Smooth muscle cell (in vitro differentiated cells): ENCODE measurements at regions not wholly inside any gene's neighbourhood (a gene's known extent, or its start where the extent isn't known, plus 50 kb on each side); places are given as distances from the start of the nearest gene placed in this dataset.

ENCODE experiments used
- DNase-seq: peaks from one replicate; lab custom pipeline; 2025; ENCODE audit not compliant: unreplicated experiment; lab: John Stamatoyannopoulos, UW
- H2AFZ ChIP-seq: fragments of 200-600 bp; sonication (generic); 2 replicates; pipeline ENCODE4 v1.6.0; 2016; ENCODE audit warnings: antibody characterized with exemption, low read depth, mild to moderate bottlenecking
- H3F3A ChIP-seq: fragments of 200-600 bp; sonication (generic); 2 replicates; pipeline ENCODE4 v1.6.0; 2017; ENCODE audit warnings: antibody characterized with exemption, low read depth
- H3K27ac ChIP-seq: fragments of 200-600 bp; sonication (generic); 2 replicates; pipeline ENCODE4 v1.5.1; 2016; ENCODE audit warnings: low read depth, mild to moderate bottlenecking
- H3K27me3 ChIP-seq: fragments of 200-600 bp; sonication (generic); 2 replicates; pipeline ENCODE4 v1.6.1; 2016; ENCODE audit warnings: low read depth, mild to moderate bottlenecking
- H3K36me3 ChIP-seq: fragments of 200-600 bp; sonication (generic); 2 replicates; pipeline ENCODE4 v1.5.1; 2016; ENCODE audit warnings: low read depth
- H3K4me1 ChIP-seq: fragments of 200-600 bp; sonication (generic); 2 replicates; pipeline ENCODE4 v1.5.1; 2016; ENCODE audit warnings: low read depth
- H3K4me2 ChIP-seq: fragments of 200-600 bp; sonication (generic); 2 replicates; pipeline ENCODE4 v1.6.0; 2016; ENCODE audit warnings: mild to moderate bottlenecking
- H3K4me3 ChIP-seq: fragments of 200-600 bp; sonication (generic); 2 replicates; pipeline ENCODE4 v1.5.1; 2016; ENCODE audit warnings: mild to moderate bottlenecking
- H3K79me2 ChIP-seq: fragments of 200-600 bp; sonication (generic); 2 replicates; pipeline ENCODE4 v1.6.0; 2016; ENCODE audit warnings: low read depth, mild to moderate bottlenecking
- H3K9ac ChIP-seq: fragments of 200-600 bp; sonication (generic); 2 replicates; pipeline ENCODE4 v1.6.0; 2016; ENCODE audit warnings: low read depth
- H3K9me3 ChIP-seq: fragments of 200-600 bp; sonication (generic); replicated peaks from 2 replicates; pipeline ENCODE4 v1.5.1; 2016; ENCODE audit warnings: low read depth
- H4K20me1 ChIP-seq: fragments of 200-600 bp; sonication (generic); 2 replicates; pipeline ENCODE4 v1.6.0; 2016; ENCODE audit warnings: low read depth
- WGBS: methylation state at CpG from one replicate; pipeline ENCODE4 v1.1.7; 2016; ENCODE audit warnings: low lambda C conversion rate; 5-methylcytosine and 5-hydroxymethylcytosine counted together
- TF ChIP-seq, protein P1 (sequence below): fragments of 200-600 bp; sonication (generic); IDR thresholded peaks from 2 replicates; pipeline ENCODE4 v1.5.1; 2017; ENCODE audit warnings: borderline replicate concordance, mild to moderate bottlenecking, antibody characterized with exemption; ENCODE audit not compliant: insufficient read depth, poor library complexity, severe bottlenecking

DNA sequence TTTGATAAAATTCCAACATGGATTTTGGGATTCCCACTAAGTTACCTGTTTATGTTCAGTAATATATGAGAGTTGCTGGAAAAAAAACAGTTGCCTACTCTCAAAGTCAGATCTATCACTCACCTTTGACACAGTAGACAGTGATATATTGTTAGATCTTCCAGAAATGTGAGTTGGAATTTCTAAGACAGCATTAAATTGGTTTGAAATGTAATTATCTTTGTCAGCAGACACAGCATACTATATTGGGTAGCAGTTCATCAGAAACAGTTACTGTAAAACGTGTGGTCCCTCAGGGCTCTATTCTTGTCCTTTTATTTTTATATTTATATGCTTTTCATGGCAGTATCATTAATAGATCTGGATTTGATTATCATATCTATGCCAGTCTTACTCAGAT lies 433.6 kb upstream of the ARRDC3 start:
- Histone ChIP-seq H3K27me3 (no peaks in the 10 kb centered on the region), H3K79me2 (no peaks in the 10 kb centered on the region), H3K9me3 (no peaks in the 10 kb centered on the region), H3F3A (no peaks in the 10 kb centered on the region), H3K27ac (no peak overlapping the region), H4K20me1 (no peaks in the 10 kb centered on the region), H3K36me3 (no peaks in the 10 kb centered on the region), H3K4me1 (no peaks in the 10 kb centered on the region), H3K4me3 (no peak overlapping the region), H2AFZ (no peak overlapping the region), H3K4me2 (no peak overlapping the region), H3K9ac (no peak overlapping the region)
- TF ChIP-seq, protein P1, sequence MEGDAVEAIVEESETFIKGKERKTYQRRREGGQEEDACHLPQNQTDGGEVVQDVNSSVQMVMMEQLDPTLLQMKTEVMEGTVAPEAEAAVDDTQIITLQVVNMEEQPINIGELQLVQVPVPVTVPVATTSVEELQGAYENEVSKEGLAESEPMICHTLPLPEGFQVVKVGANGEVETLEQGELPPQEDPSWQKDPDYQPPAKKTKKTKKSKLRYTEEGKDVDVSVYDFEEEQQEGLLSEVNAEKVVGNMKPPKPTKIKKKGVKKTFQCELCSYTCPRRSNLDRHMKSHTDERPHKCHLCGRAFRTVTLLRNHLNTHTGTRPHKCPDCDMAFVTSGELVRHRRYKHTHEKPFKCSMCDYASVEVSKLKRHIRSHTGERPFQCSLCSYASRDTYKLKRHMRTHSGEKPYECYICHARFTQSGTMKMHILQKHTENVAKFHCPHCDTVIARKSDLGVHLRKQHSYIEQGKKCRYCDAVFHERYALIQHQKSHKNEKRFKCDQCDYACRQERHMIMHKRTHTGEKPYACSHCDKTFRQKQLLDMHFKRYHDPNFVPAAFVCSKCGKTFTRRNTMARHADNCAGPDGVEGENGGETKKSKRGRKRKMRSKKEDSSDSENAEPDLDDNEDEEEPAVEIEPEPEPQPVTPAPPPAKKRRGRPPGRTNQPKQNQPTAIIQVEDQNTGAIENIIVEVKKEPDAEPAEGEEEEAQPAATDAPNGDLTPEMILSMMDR = no peak
- 22% methylated on average over 1 of the region's 1 CpG for WGBS
- DNase-seq = no peak

DNA sequence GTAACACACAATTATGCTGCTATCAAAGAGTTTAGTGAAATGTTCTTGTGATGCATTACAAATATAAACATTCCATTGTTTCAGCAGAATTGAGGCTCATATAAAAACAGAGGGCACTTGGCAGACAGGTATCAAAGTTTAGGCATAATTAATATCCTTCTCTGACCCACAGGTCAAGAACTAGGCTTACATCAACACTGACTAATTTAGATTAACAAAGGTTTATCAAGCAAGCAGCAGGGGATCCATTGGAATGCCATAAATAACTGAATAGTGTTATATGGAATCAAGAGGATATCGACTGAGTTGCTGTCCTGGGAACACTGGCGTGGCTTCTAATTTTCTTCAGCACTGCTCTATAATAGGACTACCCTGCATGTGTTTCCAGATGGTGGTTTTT lies 414.5 kb upstream of the ARRDC3 start:
- Histone ChIP-seq H3K9me3 (no peaks in the 10 kb centered on the region), H3K79me2 (no peaks in the 10 kb centered on the region), H4K20me1 (no peaks in the 10 kb centered on the region), H3F3A (no peaks in the 10 kb centered on the region), H3K4me3 (no peak overlapping the region), H3K9ac (no peak overlapping the region), H3K27ac (no peak overlapping the region), H3K4me2 (no peak overlapping the region), H3K27me3 (no peaks in the 10 kb centered on the region), H2AFZ (no peak overlapping the region), H3K4me1 (no peaks in the 10 kb centered on the region), H3K36me3 (no peaks in the 10 kb centered on the region)
- no peak for DNase-seq
- TF ChIP-seq, protein P1 = no peak
- WGBS = 71% methylated on average over 2 of the region's 2 CpGs

GRCh38 chr5:91794856-91795548 lies 411.9 kb upstream of the ARRDC3 start:
- Histone ChIP-seq H3K9me3 (no peaks in the 10 kb centered on the region), H3K79me2 (no peaks in the 10 kb centered on the region), H4K20me1 (no peaks in the 10 kb centered on the region), H3K27ac (no peak overlapping the region), H2AFZ (no peak overlapping the region), H3K36me3 (no peaks in the 10 kb centered on the region), H3K4me1 (no peaks in the 10 kb centered on the region), H3F3A (no peaks in the 10 kb centered on the region), H3K9ac (no peak overlapping the region), H3K4me3 (no peak overlapping the region), H3K27me3 (no peaks in the 10 kb centered on the region), H3K4me2 (no peak overlapping the region)
- TF ChIP-seq, protein P1 = no peak
- DNase-seq = no peak
- 90% methylated on average over 4 of the region's 4 CpGs for WGBS

DNA sequence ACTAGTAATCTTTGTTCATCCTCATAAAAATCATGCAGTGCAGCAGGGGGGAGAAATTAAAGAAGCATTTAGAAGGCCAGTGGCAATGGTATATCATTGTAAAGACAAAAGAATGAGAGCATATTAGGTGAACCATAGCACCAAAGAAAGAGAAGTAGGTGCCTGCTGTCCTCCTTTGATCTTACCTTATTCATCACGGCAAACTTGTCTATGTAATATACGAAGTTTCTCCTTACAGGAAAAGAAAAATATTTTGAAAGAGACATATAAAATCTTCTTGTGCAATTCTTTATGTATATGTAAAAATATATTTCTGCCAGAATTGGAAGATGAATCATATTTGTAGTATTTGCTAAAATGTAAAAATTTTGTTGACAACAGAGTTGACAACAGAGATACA lies 411.3 kb upstream of the ARRDC3 start:
- Histone ChIP-seq H4K20me1 (no peaks in the 10 kb centered on the region), H3K27ac (no peak overlapping the region), H2AFZ (no peak overlapping the region), H3F3A (no peaks in the 10 kb centered on the region), H3K9ac (no peak overlapping the region), H3K79me2 (no peaks in the 10 kb centered on the region), H3K4me3 (no peak overlapping the region), H3K4me1 (no peaks in the 10 kb centered on the region), H3K9me3 (no peaks in the 10 kb centered on the region), H3K4me2 (no peak overlapping the region), H3K36me3 (no peaks in the 10 kb centered on the region), H3K27me3 (no peaks in the 10 kb centered on the region)
- 93% methylated on average over 2 of the region's 2 CpGs for WGBS
- no peak for DNase-seq
- TF ChIP-seq, protein P1 = no peak
